Naive thymus-derived CD4-positive, alpha-beta T cell (primary cell): ENCODE measurements at regions not wholly inside any gene's neighbourhood (a gene's known extent, or its start where the extent isn't known, plus 50 kb on each side); places are given as distances from the start of the nearest gene placed in this dataset.

Experiments
- ATAC-seq: fragments of 150-1000 bp; cut with Tn5 transposase; 2 replicates; pipeline ENCODE4 v1.10.0; 2021; ENCODE audit warnings: mild to moderate bottlenecking, moderate library complexity
- CTCF ChIA-PET: fragments of 350-600 bp; sonication (Branson Sonifier 250); formaldehyde crosslinking; loops from one replicate; lab custom pipeline; 2021; ENCODE audit warnings: antibody characterized with exemption; lab: Charles Lee
- POLR2A ChIA-PET: fragments of 350-600 bp; sonication (Branson Sonifier 250); formaldehyde crosslinking; loops from one replicate; lab custom pipeline; 2021; ENCODE audit warnings: antibody characterized with exemption, inconsistent platforms; lab: Charles Lee
- DNase-seq, 9 donors: peaks; one replicate each; pipeline versions ENCODE4 v3.0.0 to v3.0.0-alpha.2; 2020 to 2022; ENCODE audit warnings: mixed read lengths in 1 of 9
- H3K27ac ChIP-seq: one replicate; pipeline ENCODE4 v1.7.0; 2013; ENCODE audit warnings: mild to moderate bottlenecking, low read depth, low read length, moderate library complexity
- H3K27me3 ChIP-seq, 2 donors: one replicate each; pipeline ENCODE4 v1.7.0; 2013; ENCODE audit warnings: low read length in 2 of 2, mild to moderate bottlenecking in 2 of 2, moderate library complexity in 2 of 2; ENCODE audit not compliant: control insufficient read depth in 2 of 2, insufficient read depth in 2 of 2
- H3K36me3 ChIP-seq, 3 experiments: 1 replicate in 2 of 3; 2 replicates in 1 of 3; pipeline ENCODE4 v1.7.0; 2013; ENCODE audit warnings: low read length in 3 of 3, mild to moderate bottlenecking in 3 of 3, moderate library complexity in 1 of 3; ENCODE audit not compliant: insufficient read depth in 3 of 3, control insufficient read depth in 2 of 3
- H3K4me1 ChIP-seq, 2 donors: one replicate each; pipeline ENCODE4 v1.7.0; 2013; ENCODE audit warnings: low read length in 2 of 2, mild to moderate bottlenecking in 2 of 2, moderate library complexity in 1 of 2; ENCODE audit not compliant: control insufficient read depth in 2 of 2, insufficient read depth in 2 of 2
- H3K4me3 ChIP-seq: 2 replicates; pipeline ENCODE4 v1.7.0; 2013; ENCODE audit warnings: mild to moderate bottlenecking, low read length
- H3K9me3 ChIP-seq, 3 experiments: 1 replicate in 2 of 3; 2 replicates in 1 of 3; pipeline ENCODE4 v1.7.0; 2013; ENCODE audit warnings: low read length in 3 of 3; ENCODE audit not compliant: control insufficient read depth in 2 of 3
- H3K27ac Mint-ChIP-seq, 9 donors: one replicate each; pipeline ENCODE4 v1.8.0; 2020 to 2022; ENCODE audit warnings: mixed read lengths in 9 of 9, mild to moderate bottlenecking in 8 of 9, moderate library complexity in 5 of 9, inconsistent platforms in 2 of 9
- H3K27me3 Mint-ChIP-seq, 5 donors: one replicate each; pipeline ENCODE4 v1.8.0; 2021 to 2022; ENCODE audit warnings: mixed read lengths in 5 of 5, mild to moderate bottlenecking in 1 of 5
- H3K36me3 Mint-ChIP-seq, 5 donors: one replicate each; pipeline ENCODE4 v1.8.0; 2020 to 2022; ENCODE audit warnings: mixed read lengths in 5 of 5, mild to moderate bottlenecking in 3 of 5, inconsistent platforms in 1 of 5
- H3K4me1 Mint-ChIP-seq, 7 donors: one replicate each; pipeline ENCODE4 v1.8.0; 2020 to 2022; ENCODE audit warnings: mixed read lengths in 7 of 7, mild to moderate bottlenecking in 3 of 7, inconsistent platforms in 1 of 7
- H3K4me3 Mint-ChIP-seq, 10 donors: one replicate each; pipeline ENCODE4 v1.8.0; 2020 to 2022; ENCODE audit warnings: mild to moderate bottlenecking in 10 of 10, mixed read lengths in 10 of 10, moderate library complexity in 6 of 10, inconsistent platforms in 2 of 10
- H3K9me3 Mint-ChIP-seq, 11 donors: one replicate each; pipeline ENCODE4 v1.8.0; 2020 to 2022; ENCODE audit warnings: mixed read lengths in 11 of 11, mild to moderate bottlenecking in 4 of 11, inconsistent platforms in 1 of 11, moderate library complexity in 1 of 11
- intact Hi-C, 2 donors: fragments of 100-400 bp; cut with micrococcal nuclease; formaldehyde crosslinking; loops; one replicate each; pipeline ENCODE4 v1.15.1; 2023

GRCh38 chr14:22475381-22475780, 113.6 kb downstream of the DAD1 start:
- H3K9me3 ChIP-seq, result no peaks in the 10 kb centered on the region
- Mint-ChIP-seq H3K9me3 (no peaks in the 10 kb centered on the region), H3K4me1 (peaks cover 0 to 32% (median 0%) of the 10 kb centered on the region in 7 donors), H3K27me3 (no peaks in the 10 kb centered on the region), H3K4me3 (peak overlapping the region in 1 of 10 donors; percentile 74), H3K27ac (peak overlapping the region in 1 of 9 donors; percentile 40), H3K36me3 (peaks cover 0 to 2% (median 0%) of the 10 kb centered on the region in 5 donors)
- H3K4me1 ChIP-seq, result no peaks in the 10 kb centered on the region
- no peaks in the 10 kb centered on the region for H3K36me3 ChIP-seq
- no peak overlapping the region for H3K4me3 ChIP-seq
- no peaks in the 10 kb centered on the region for H3K27me3 ChIP-seq
- intact Hi-C loops, result no loop called here
- H3K27ac ChIP-seq, result no peak overlapping the region
- CTCF ChIA-PET, result no interaction called here
- ATAC-seq, result no peak
- DNase-seq, result no peak
- POLR2A ChIA-PET, result no interaction called here

- Histone ChIP-seq H3K27me3 (no peaks in the 10 kb centered on the region), H3K36me3 (no peaks in the 10 kb centered on the region), H3K9me3 (no peaks in the 10 kb centered on the region), H3K27ac (no peak overlapping the region), H3K4me3 (no peak overlapping the region), H3K4me1 (no peaks in the 10 kb centered on the region)
- ATAC-seq, result no peak
- CTCF ChIA-PET, result no interaction called here
- peaks cover 0 to 32% (median 0%) of the 10 kb centered on the region in 7 donors for H3K4me1 Mint-ChIP-seq
- H3K27me3 Mint-ChIP-seq, result no peaks in the 10 kb centered on the region
- H3K36me3 Mint-ChIP-seq, result peaks cover 0 to 2% (median 0%) of the 10 kb centered on the region in 5 donors
- peak overlapping the region in 2 of 9 donors; percentile 9 to 40 for H3K27ac Mint-ChIP-seq
- POLR2A ChIA-PET, result no interaction called here
- no peak for DNase-seq
- peak overlapping the region in 4 of 10 donors; percentile 6 to 74 (median 41) for H3K4me3 Mint-ChIP-seq
- H3K9me3 Mint-ChIP-seq, result no peaks in the 10 kb centered on the region
- intact Hi-C loops, result no loop called here
These were observed 114.2 kb downstream of the DAD1 start for GRCh38 chr14:22474730-22475351.

GRCh38 chr14:22472935-22473854, 115.8 kb downstream of the DAD1 start:
- ATAC-seq, result peak; percentile 65
- Histone ChIP-seq H3K4me1 (no peaks in the 10 kb centered on the region), H3K9me3 (no peaks in the 10 kb centered on the region), H3K27ac (no peak overlapping the region), H3K36me3 (no peaks in the 10 kb centered on the region), H3K4me3 (no peak overlapping the region), H3K27me3 (no peaks in the 10 kb centered on the region)
- Mint-ChIP-seq H3K4me3 (no peak overlapping the region), H3K27me3 (no peaks in the 10 kb centered on the region), H3K9me3 (no peaks in the 10 kb centered on the region), H3K4me1 (peaks cover 0 to 41% (median 0%) of the 10 kb centered on the region in 7 donors), H3K36me3 (no peaks in the 10 kb centered on the region), H3K27ac (peak overlapping the region in 1 of 9 donors; percentile 13)
- CTCF ChIA-PET, result no interaction called here
- no peak for DNase-seq
- intact Hi-C loops, result no loop called here
- POLR2A ChIA-PET, result no interaction called here

GRCh38 chr14:22472466-22472865, 116.6 kb downstream of the DAD1 start:
- Histone ChIP-seq H3K9me3 (no peaks in the 10 kb centered on the region), H3K4me1 (no peaks in the 10 kb centered on the region), H3K4me3 (no peak overlapping the region), H3K27me3 (no peaks in the 10 kb centered on the region), H3K36me3 (no peaks in the 10 kb centered on the region), H3K27ac (no peak overlapping the region)
- Mint-ChIP-seq H3K4me1 (peaks cover 0 to 36% (median 0%) of the 10 kb centered on the region in 7 donors), H3K9me3 (no peaks in the 10 kb centered on the region), H3K27me3 (no peaks in the 10 kb centered on the region), H3K27ac (no peak overlapping the region), H3K4me3 (no peak overlapping the region), H3K36me3 (no peaks in the 10 kb centered on the region)
- DNase-seq (no peak), ATAC-seq (no peak)
- ChIA-PET POLR2A (no interaction called here), CTCF (no interaction called here)
- intact Hi-C loops, result no loop called here

GRCh38 chr14:22471545-22472121, 117.4 kb downstream of the DAD1 start:
- ChIA-PET POLR2A (no interaction called here), CTCF (no interaction called here)
- H3K27ac Mint-ChIP-seq, result no peak overlapping the region
- no peaks in the 10 kb centered on the region for H3K9me3 Mint-ChIP-seq
- no peaks in the 10 kb centered on the region for H3K4me1 ChIP-seq
- H3K36me3 Mint-ChIP-seq, result no peaks in the 10 kb centered on the region
- H3K9me3 ChIP-seq, result no peaks in the 10 kb centered on the region
- intact Hi-C loops, result no loop called here
- DNase-seq, result no peak
- no peaks in the 10 kb centered on the region for H3K27me3 ChIP-seq
- H3K4me3 ChIP-seq, result no peak overlapping the region
- peak overlapping the region in 1 of 10 donors; percentile 42 for H3K4me3 Mint-ChIP-seq
- H3K36me3 ChIP-seq, result no peaks in the 10 kb centered on the region
- H3K4me1 Mint-ChIP-seq, result peaks cover 0 to 30% (median 0%) of the 10 kb centered on the region in 7 donors
- ATAC-seq, result peak; percentile 29
- H3K27ac ChIP-seq, result no peak overlapping the region
- H3K27me3 Mint-ChIP-seq, result no peaks in the 10 kb centered on the region

GRCh38 chr14:22469538-22470303, 119.3 kb downstream of the DAD1 start:
- no peaks in the 10 kb centered on the region for H3K9me3 Mint-ChIP-seq
- H3K27me3 ChIP-seq, result no peaks in the 10 kb centered on the region
- peak overlapping the region in 6 of 10 donors; percentile 25 to 70 (median 52) for H3K4me3 Mint-ChIP-seq
- no peaks in the 10 kb centered on the region for H3K4me1 ChIP-seq
- H3K9me3 ChIP-seq, result no peaks in the 10 kb centered on the region
- no peaks in the 10 kb centered on the region for H3K27me3 Mint-ChIP-seq
- ChIA-PET CTCF (no interaction called here), POLR2A (no interaction called here)
- H3K27ac ChIP-seq, result no peak overlapping the region
- H3K36me3 Mint-ChIP-seq, result no peaks in the 10 kb centered on the region
- no peak overlapping the region for H3K4me3 ChIP-seq
- no peak for ATAC-seq
- intact Hi-C loops, result no loop called here
- H3K27ac Mint-ChIP-seq, result peak overlapping the region in 2 of 9 donors; percentile 38 to 53
- H3K4me1 Mint-ChIP-seq, result peaks cover 0 to 26% (median 0%) of the 10 kb centered on the region in 7 donors
- no peak for DNase-seq
- H3K36me3 ChIP-seq, result no peaks in the 10 kb centered on the region
